ENCODE measurements at regions not wholly inside any gene's neighbourhood (a gene's known extent, or its start where the extent isn't known, plus 50 kb on each side); places are given as distances from the start of the nearest gene placed in this dataset.

GRCh38 chr11:31869986-31870385 is 58.9 kb upstream of the PAX6 start:
- Mint-ChIP-seq H3K4me3 (no peak overlapping the region), H3K27me3 (peaks cover 39 to 44% of the 10 kb centered on the region in 2 donors), H3K36me3 (no peaks in the 10 kb centered on the region), H3K27ac (no peak overlapping the region), H3K9me3 (peaks cover 0 to 5% (median 0%) of the 10 kb centered on the region in 3 donors), H3K4me1 (no peaks in the 10 kb centered on the region)
- no peak for ATAC-seq (replicated peaks in 1 of 4)
- ChIA-PET POLR2A (no interaction called here), CTCF (interaction anchor here in 1 of 2 donors (0.7 kb wide), 1 partner anchor 20 kb away, joined by 6 read pairs; no protein-coding TSS in a partner anchor)
- DNase-seq, result no peak
- no CpG with 5 or more reads among the region's 5 CpGs for WGBS (ENCODE audit: insufficient coverage)
- no peaks in the 10 kb centered on the region for H3K4me1 ChIP-seq (ENCODE audit: control insufficient read depth in 1 of 2, extremely low read depth in 1 of 2, insufficient read depth in 2 of 2, low read length in 2 of 2)
- H3K27me3 ChIP-seq (replicated peaks in 1 of 2; ENCODE audit: control insufficient read depth in 2 of 2, extremely low read depth in 1 of 2, insufficient read depth in 2 of 2, low read length in 1 of 2), result peaks cover 0 to 30% of the 10 kb centered on the region in 2 experiments
- H3K4me3 ChIP-seq (ENCODE audit: control insufficient read depth in 1 of 2, extremely low read depth in 1 of 2, low read length in 1 of 2), result no peak overlapping the region
- H3K9me3 ChIP-seq, result no peaks in the 10 kb centered on the region
- no peak overlapping the region for H3K27ac ChIP-seq (ENCODE audit: low read length)
- no peaks in the 10 kb centered on the region for H3K36me3 ChIP-seq (ENCODE audit: control insufficient read depth in 2 of 2, extremely low read depth in 1 of 2, insufficient read depth in 1 of 2, low read length in 1 of 2)

GRCh38 chr11:31865606-31866300 is 54.6 kb upstream of the PAX6 start:
- H3K27me3 Mint-ChIP-seq, result peaks cover 49 to 54% of the 10 kb centered on the region in 2 donors
- WGBS (ENCODE audit: insufficient coverage), result 73% methylated on average over 12 of the region's 12 CpGs
- ChIA-PET POLR2A (no interaction called here), CTCF (no interaction called here)
- H3K4me1 Mint-ChIP-seq, result no peaks in the 10 kb centered on the region
- H3K9me3 ChIP-seq, result no peaks in the 10 kb centered on the region
- ATAC-seq (replicated peaks in 1 of 4), result no peak
- no peak overlapping the region for H3K4me3 ChIP-seq (ENCODE audit: control insufficient read depth in 1 of 2, extremely low read depth in 1 of 2, low read length in 1 of 2)
- H3K27ac ChIP-seq (ENCODE audit: low read length), result no peak overlapping the region
- no peaks in the 10 kb centered on the region for H3K4me1 ChIP-seq (ENCODE audit: control insufficient read depth in 1 of 2, extremely low read depth in 1 of 2, insufficient read depth in 2 of 2, low read length in 2 of 2)
- H3K36me3 ChIP-seq (ENCODE audit: control insufficient read depth in 2 of 2, extremely low read depth in 1 of 2, insufficient read depth in 1 of 2, low read length in 1 of 2), result no peaks in the 10 kb centered on the region
- no peaks in the 10 kb centered on the region for H3K36me3 Mint-ChIP-seq
- no peak for DNase-seq
- peaks cover 0 to 19% of the 10 kb centered on the region in 2 experiments for H3K27me3 ChIP-seq (replicated peaks in 1 of 2; ENCODE audit: control insufficient read depth in 2 of 2, extremely low read depth in 1 of 2, insufficient read depth in 2 of 2, low read length in 1 of 2)
- peaks cover 0 to 5% (median 0%) of the 10 kb centered on the region in 3 donors for H3K9me3 Mint-ChIP-seq
- no peak overlapping the region for H3K4me3 Mint-ChIP-seq
- peak overlapping the region in 1 of 2 donors; percentile 47 for H3K27ac Mint-ChIP-seq

- ATAC-seq (replicated peaks in 1 of 4) (no peak), DNase-seq (no peak)
- H3K4me1 Mint-ChIP-seq, result no peaks in the 10 kb centered on the region
- Histone ChIP-seq H3K9me3 (no peaks in the 10 kb centered on the region), H3K4me3 (ENCODE audit: control insufficient read depth in 1 of 2, extremely low read depth in 1 of 2, low read length in 1 of 2) (no peak overlapping the region), H3K27me3 (replicated peaks in 1 of 2; ENCODE audit: control insufficient read depth in 2 of 2, extremely low read depth in 1 of 2, insufficient read depth in 2 of 2, low read length in 1 of 2) (peaks cover 0 to 13% of the 10 kb centered on the region in 2 experiments), H3K36me3 (ENCODE audit: control insufficient read depth in 2 of 2, extremely low read depth in 1 of 2, insufficient read depth in 1 of 2, low read length in 1 of 2) (no peaks in the 10 kb centered on the region), H3K27ac (ENCODE audit: low read length) (no peak overlapping the region), H3K4me1 (ENCODE audit: control insufficient read depth in 1 of 2, extremely low read depth in 1 of 2, insufficient read depth in 2 of 2, low read length in 2 of 2) (no peaks in the 10 kb centered on the region)
- H3K27me3 Mint-ChIP-seq, result peaks cover 44 to 59% of the 10 kb centered on the region in 2 donors
- peaks cover 0 to 5% (median 0%) of the 10 kb centered on the region in 3 donors for H3K9me3 Mint-ChIP-seq
- 76% methylated on average over 5 of the region's 7 CpGs for WGBS (ENCODE audit: insufficient coverage)
- CTCF ChIA-PET, result no interaction called here
- no peaks in the 10 kb centered on the region for H3K36me3 Mint-ChIP-seq
- H3K27ac Mint-ChIP-seq, result no peak overlapping the region
- H3K4me3 Mint-ChIP-seq, result no peak overlapping the region
- POLR2A ChIA-PET, result no interaction called here
Observed at GRCh38 chr11:31863170-31863832, 52.2 kb upstream of the PAX6 start.

GRCh38 chr11:31861011-31861410 is 49.9 kb upstream of the PAX6 start:
- CTCF ChIA-PET, result no interaction called here
- Histone ChIP-seq H3K27me3 (replicated peaks in 1 of 2; ENCODE audit: control insufficient read depth in 2 of 2, extremely low read depth in 1 of 2, insufficient read depth in 2 of 2, low read length in 1 of 2) (peaks cover 0 to 12% of the 10 kb centered on the region in 2 experiments), H3K4me3 (ENCODE audit: control insufficient read depth in 1 of 2, extremely low read depth in 1 of 2, low read length in 1 of 2) (no peak overlapping the region), H3K27ac (ENCODE audit: low read length) (no peak overlapping the region), H3K9me3 (no peaks in the 10 kb centered on the region), H3K36me3 (ENCODE audit: control insufficient read depth in 2 of 2, extremely low read depth in 1 of 2, insufficient read depth in 1 of 2, low read length in 1 of 2) (no peaks in the 10 kb centered on the region), H3K4me1 (ENCODE audit: control insufficient read depth in 1 of 2, extremely low read depth in 1 of 2, insufficient read depth in 2 of 2, low read length in 2 of 2) (no peaks in the 10 kb centered on the region)
- Mint-ChIP-seq H3K36me3 (no peaks in the 10 kb centered on the region), H3K27ac (no peak overlapping the region), H3K9me3 (no peaks in the 10 kb centered on the region), H3K4me3 (no peak overlapping the region), H3K27me3 (peaks cover 39 to 53% of the 10 kb centered on the region in 2 donors), H3K4me1 (no peaks in the 10 kb centered on the region)
- POLR2A ChIA-PET, result no interaction called here
- WGBS (ENCODE audit: insufficient coverage), result 73% methylated on average over 2 of the region's 3 CpGs
- DNase-seq, result no peak
- ATAC-seq (replicated peaks in 1 of 4), result no peak

Data from T-cell (primary cell).